ENCODE measurements at regions not wholly inside any gene's neighbourhood (a gene's known extent, or its start where the extent isn't known, plus 50 kb on each side); places are given as distances from the start of the nearest gene placed in this dataset.
A peak's percentile ranks its signal among the peaks of the same experiment; 100 is the strongest.

DNA sequence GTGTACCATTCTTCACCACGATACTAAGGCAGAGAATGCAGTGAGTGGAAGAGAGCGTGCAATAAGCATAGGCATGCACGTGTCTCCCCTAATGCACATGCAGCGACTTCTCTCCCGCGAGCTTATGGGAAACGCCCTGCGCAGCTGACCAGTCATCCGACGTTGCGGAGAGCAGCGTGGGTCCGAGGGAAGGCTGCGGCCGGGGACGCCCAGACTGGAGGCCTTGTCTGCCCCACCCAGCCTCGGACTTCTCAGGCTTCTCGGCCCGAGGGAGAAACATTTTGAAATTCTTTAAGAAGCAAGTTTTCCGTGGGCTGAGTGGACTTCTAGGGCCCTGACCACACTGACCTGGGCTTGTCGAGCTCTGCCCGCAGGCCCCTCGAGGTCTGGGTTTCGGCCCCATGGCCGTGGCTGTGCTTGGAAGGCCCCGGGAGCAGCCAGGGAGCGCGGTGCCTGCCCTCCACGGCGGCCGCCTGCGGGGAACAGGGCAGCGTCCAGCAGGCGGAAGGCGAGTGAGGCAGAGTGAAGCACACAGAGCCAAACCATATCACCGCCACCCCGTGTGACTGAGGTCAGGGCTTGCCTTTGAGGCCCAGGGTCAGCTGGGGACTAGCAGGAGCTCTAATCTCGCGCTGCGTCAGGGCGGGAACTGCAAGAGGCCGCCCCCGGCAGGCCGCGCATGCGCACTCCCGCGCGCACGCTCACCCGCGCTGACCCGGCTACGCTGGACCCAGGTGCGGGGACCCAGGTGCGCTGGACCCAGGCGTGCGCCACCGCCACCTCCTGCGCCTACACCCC, 60.0 kb upstream of the IRX1 start:
- no peak overlapping the region for H3K4me3 ChIP-seq (ENCODE audit: low read length in 3 of 3)
- intact Hi-C loops (cut with DNase I): no loop called here
- no peak for FAIRE-seq
- no peaks in the 10 kb centered on the region for H3K9me3 ChIP-seq (ENCODE audit: control insufficient read depth in 2 of 3, insufficient read depth in 1 of 3, low read length in 3 of 3)
- H3K27me3 ChIP-seq (ENCODE audit: control insufficient read depth, insufficient read depth, low read length): no peaks in the 10 kb centered on the region
- no peak overlapping the region for H3K9ac ChIP-seq (ENCODE audit: low read length in 3 of 3)
- H3K4me1 ChIP-seq (ENCODE audit: control insufficient read depth in 2 of 3, insufficient read depth in 2 of 3, low read depth in 1 of 3, low read length in 3 of 3): no peaks in the 10 kb centered on the region
- no peaks in the 10 kb centered on the region for H3K36me3 ChIP-seq (ENCODE audit: control insufficient read depth in 2 of 3, insufficient read depth in 3 of 3, low read length in 3 of 3)
- DNase-seq: no peak
- TF ChIP-seq, protein P1, sequence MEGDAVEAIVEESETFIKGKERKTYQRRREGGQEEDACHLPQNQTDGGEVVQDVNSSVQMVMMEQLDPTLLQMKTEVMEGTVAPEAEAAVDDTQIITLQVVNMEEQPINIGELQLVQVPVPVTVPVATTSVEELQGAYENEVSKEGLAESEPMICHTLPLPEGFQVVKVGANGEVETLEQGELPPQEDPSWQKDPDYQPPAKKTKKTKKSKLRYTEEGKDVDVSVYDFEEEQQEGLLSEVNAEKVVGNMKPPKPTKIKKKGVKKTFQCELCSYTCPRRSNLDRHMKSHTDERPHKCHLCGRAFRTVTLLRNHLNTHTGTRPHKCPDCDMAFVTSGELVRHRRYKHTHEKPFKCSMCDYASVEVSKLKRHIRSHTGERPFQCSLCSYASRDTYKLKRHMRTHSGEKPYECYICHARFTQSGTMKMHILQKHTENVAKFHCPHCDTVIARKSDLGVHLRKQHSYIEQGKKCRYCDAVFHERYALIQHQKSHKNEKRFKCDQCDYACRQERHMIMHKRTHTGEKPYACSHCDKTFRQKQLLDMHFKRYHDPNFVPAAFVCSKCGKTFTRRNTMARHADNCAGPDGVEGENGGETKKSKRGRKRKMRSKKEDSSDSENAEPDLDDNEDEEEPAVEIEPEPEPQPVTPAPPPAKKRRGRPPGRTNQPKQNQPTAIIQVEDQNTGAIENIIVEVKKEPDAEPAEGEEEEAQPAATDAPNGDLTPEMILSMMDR (IDR thresholded peaks at IDR 0.05; ENCODE audit: borderline replicate concordance, extremely low read depth, insufficient read depth): no peak
- no peak overlapping the region for H3K27ac ChIP-seq (ENCODE audit: low read depth in 2 of 2, low read length in 2 of 2)

DNA sequence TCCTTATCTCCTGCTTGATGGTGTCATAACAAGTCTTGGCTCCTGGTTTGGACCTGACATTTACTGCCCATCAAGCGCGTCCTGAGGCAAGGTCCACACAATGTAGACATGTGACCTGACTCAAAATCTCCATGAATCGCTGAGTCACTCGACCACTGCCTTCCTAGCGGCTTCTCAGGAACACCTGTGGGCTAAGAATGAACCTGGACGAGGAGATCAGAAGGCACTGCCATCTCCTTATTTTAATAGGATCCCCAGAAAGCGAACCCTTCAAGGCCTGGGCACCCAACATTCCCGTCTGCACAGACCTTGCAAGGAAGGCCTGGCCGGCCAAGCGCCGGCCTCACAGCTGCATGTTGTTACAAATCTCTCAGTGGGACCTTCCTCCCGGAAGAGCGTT, 60.6 kb upstream of the IRX1 start:
- Histone ChIP-seq H3K36me3 (ENCODE audit: control insufficient read depth in 2 of 3, insufficient read depth in 3 of 3, low read length in 3 of 3) (no peaks in the 10 kb centered on the region), H3K4me1 (ENCODE audit: control insufficient read depth in 2 of 3, insufficient read depth in 2 of 3, low read depth in 1 of 3, low read length in 3 of 3) (no peaks in the 10 kb centered on the region), H3K4me3 (ENCODE audit: low read length in 3 of 3) (no peak overlapping the region), H3K27me3 (ENCODE audit: control insufficient read depth, insufficient read depth, low read length) (no peaks in the 10 kb centered on the region), H3K27ac (ENCODE audit: low read depth in 2 of 2, low read length in 2 of 2) (no peak overlapping the region), H3K9ac (ENCODE audit: low read length in 3 of 3) (no peak overlapping the region), H3K9me3 (ENCODE audit: control insufficient read depth in 2 of 3, insufficient read depth in 1 of 3, low read length in 3 of 3) (no peaks in the 10 kb centered on the region)
- TF ChIP-seq, protein P1 (IDR thresholded peaks at IDR 0.05; ENCODE audit: borderline replicate concordance, extremely low read depth, insufficient read depth): no peak
- intact Hi-C loops (cut with DNase I): no loop called here
- FAIRE-seq (no peak), DNase-seq (no peak)

DNA sequence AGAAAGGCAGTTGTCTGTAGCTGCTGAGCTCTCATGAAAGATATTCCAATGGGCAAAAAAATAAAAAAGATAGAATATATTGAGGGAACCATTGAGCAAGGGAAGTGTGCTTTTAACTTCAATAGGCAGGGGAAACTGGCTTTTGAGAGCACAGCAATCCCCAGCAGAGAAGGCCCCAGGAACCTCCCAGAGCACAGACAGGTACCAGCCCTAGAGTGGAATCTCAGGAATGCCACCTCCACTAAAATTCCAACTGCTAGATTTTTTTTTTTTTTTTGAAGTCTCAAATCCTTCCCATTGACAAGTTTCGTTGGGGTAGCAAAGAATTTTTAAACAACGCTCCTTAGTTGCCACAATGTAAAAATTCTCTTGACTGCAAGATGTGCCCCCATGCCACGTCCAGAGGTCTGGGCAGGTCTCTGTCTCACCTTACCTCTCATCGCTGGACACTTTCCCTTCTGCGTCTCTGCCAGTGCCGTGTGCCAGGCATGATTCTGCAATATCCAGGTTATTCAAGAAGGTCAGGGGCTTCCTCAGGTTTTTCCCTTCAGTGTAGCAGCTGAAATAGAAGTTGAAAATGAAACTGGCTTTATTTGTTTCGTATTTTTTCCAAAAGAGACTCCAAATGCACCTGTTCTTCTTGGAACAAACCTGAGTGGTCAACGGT, 64.2 kb upstream of the IRX1 start:
- Histone ChIP-seq H3K9me3 (ENCODE audit: control insufficient read depth in 2 of 3, insufficient read depth in 1 of 3, low read length in 3 of 3) (no peaks in the 10 kb centered on the region), H3K4me3 (ENCODE audit: low read length in 3 of 3) (no peak overlapping the region), H3K27me3 (ENCODE audit: control insufficient read depth, insufficient read depth, low read length) (no peaks in the 10 kb centered on the region), H3K36me3 (ENCODE audit: control insufficient read depth in 2 of 3, insufficient read depth in 3 of 3, low read length in 3 of 3) (no peaks in the 10 kb centered on the region), H3K4me1 (ENCODE audit: control insufficient read depth in 2 of 3, insufficient read depth in 2 of 3, low read depth in 1 of 3, low read length in 3 of 3) (no peaks in the 10 kb centered on the region), H3K9ac (ENCODE audit: low read length in 3 of 3) (no peak overlapping the region), H3K27ac (ENCODE audit: low read depth in 2 of 2, low read length in 2 of 2) (no peak overlapping the region)
- FAIRE-seq (no peak), DNase-seq (peak in 1 of 5 donors; percentile 14)
- intact Hi-C loops (cut with DNase I): no loop called here
- TF ChIP-seq, protein P1 (IDR thresholded peaks at IDR 0.05; ENCODE audit: borderline replicate concordance, extremely low read depth, insufficient read depth): no peak
